ENCODE measurements at regions not wholly inside any gene's neighbourhood (a gene's known extent, or its start where the extent isn't known, plus 50 kb on each side); places are given as distances from the start of the nearest gene placed in this dataset.

- no peak for TF ChIP-seq POLR2A (IDR thresholded peaks at IDR 0.05)
- TF ChIP-seq, protein P1, sequence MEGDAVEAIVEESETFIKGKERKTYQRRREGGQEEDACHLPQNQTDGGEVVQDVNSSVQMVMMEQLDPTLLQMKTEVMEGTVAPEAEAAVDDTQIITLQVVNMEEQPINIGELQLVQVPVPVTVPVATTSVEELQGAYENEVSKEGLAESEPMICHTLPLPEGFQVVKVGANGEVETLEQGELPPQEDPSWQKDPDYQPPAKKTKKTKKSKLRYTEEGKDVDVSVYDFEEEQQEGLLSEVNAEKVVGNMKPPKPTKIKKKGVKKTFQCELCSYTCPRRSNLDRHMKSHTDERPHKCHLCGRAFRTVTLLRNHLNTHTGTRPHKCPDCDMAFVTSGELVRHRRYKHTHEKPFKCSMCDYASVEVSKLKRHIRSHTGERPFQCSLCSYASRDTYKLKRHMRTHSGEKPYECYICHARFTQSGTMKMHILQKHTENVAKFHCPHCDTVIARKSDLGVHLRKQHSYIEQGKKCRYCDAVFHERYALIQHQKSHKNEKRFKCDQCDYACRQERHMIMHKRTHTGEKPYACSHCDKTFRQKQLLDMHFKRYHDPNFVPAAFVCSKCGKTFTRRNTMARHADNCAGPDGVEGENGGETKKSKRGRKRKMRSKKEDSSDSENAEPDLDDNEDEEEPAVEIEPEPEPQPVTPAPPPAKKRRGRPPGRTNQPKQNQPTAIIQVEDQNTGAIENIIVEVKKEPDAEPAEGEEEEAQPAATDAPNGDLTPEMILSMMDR (IDR thresholded peaks at IDR 0.05), result no peak
These were observed 232.8 kb upstream of the NR2F2 start for GRCh38 chr15:96097661-96098060.
